Gastrocnemius medialis (tissue), 4 donors: ENCODE measurements at regions not wholly inside any gene's neighbourhood (a gene's known extent, or its start where the extent isn't known, plus 50 kb on each side); places are given as distances from the start of the nearest gene placed in this dataset.

ENCODE experiments used
- CTCF ChIP-seq, 5 experiments: fragments of 450-650 bp in 3 of 5; fragments of 200-600 bp in 2 of 5; sonication (generic) in 2 of 5; IDR thresholded peaks in 4 of 5; conservative IDR thresholded peaks in 1 of 5; 1 replicate in 4 of 5; 2 replicates in 1 of 5; pipeline ENCODE4 v1.5.1; 2016 to 2019; ENCODE audit warnings: antibody characterized with exemption in 5 of 5, mild to moderate bottlenecking in 3 of 5, moderate library complexity in 3 of 5
- POLR2A ChIP-seq, 2 donors: fragments of 450-650 bp; IDR thresholded peaks; one replicate each; pipeline ENCODE4 v1.6.1; 2017; ENCODE audit warnings: antibody characterized with exemption in 2 of 2, mild to moderate bottlenecking in 2 of 2, moderate library complexity in 2 of 2

DNA sequence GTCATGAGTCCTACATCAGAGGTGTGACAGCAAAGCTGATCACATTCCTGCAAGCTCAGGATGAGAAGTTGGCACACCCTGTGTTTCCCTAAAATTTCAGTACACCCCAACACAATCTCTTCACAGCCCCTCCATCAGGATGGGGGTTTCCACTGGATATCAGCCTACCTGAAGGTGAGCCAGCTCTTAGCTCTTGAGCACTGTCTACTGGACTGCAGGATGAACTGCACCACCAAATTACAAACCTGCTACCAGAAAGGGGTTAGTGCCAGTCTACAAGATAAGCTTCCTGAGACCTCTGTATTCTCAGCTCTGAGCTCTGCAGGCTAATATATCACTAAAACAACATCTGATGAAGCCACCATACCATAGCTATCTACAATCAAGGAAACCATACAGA is 1616.2 kb upstream of the SPRY2 start:
- TF ChIP-seq CTCF (IDR thresholded peaks at IDR 0.05 in 4 of 5, conservative IDR thresholded peaks at IDR 0.05 in 1 of 5): no peak
- no peak for TF ChIP-seq POLR2A (IDR thresholded peaks at IDR 0.05)
